ENCODE measurements at regions not wholly inside any gene's neighbourhood (a gene's known extent, or its start where the extent isn't known, plus 50 kb on each side); places are given as distances from the start of the nearest gene placed in this dataset.
"Not testable (repeated sequence)": the region's sequence is repeated elsewhere in the genome, so short reads cannot be mapped to it uniquely, and the experiment has no call there.

DNA sequence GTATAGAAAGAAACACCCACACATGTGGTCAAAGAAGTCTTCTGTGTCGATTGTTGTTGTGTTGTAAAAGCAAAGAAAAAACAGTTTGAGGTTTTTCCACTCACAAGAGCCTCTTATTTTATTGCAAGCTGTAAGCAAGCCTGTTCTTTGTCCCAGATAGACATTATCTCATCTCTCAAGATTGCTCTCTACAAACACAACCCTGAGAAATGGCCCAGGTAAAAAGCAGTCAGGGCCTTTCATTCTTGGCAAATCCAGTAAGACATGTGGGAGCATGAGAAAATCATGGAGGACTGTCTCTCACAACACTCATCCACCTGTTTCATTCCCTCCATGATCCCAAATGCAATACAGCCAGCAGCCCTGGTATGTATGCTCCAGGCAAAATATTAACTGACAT, 286.6 kb upstream of the POU5F2 start:
- FAIRE-seq (no peak), DNase-seq (ENCODE audit: extremely low spot score, insufficient read length, low read depth) (no peak)

DNA sequence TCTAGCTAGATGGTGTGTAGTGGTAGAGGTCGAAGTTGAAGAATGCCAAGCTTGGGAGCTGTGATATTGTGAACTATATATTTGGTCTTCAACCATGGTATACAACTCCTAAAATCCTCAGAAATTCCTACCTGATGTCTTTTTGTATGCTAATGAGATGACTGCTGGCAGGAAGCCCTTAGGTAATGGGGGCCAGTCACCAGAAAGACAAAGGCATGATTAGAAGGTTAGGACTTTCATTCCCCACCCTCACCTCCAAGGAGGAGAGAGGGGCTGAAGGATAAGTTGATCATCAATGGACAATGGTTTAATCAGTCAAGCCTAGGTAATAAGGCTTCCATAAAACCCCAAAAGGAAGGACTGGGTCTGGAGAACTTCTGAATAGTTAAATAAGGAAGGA, 285.7 kb upstream of the POU5F2 start:
- no peak for FAIRE-seq

DNA sequence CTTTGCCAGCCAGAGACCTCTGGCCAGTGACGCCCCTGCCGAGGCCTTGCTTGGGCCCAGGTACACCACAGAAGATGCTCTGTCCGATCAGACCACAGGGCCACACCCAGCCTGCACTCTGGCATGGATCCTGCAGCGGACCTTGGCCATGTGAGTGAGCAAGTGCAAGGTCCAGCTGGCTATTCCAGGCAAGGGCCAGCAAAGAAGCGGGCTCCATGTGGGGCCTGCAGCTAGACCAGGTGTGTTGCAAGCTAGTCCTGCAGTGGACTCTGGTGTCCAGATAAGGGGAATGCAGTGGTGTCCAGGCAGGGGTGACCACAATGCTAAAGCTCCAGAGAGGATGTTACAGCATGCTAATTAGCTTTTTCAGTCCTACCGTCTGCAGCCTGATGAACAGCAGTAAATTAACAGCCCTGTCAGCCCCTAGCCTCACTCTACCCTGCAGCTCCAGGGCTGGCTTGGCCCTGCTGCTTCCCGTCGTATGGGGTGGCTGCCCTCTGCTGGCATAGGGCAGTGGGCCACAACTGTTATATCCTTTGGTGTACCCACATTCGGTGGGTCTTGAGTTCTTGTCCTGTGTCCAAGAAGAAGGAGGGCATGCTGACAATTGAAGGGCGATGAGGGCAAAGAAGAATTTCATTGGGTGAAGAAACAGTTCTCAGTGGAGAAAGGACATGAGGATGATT, 284.5 kb upstream of the POU5F2 start:
- FAIRE-seq (no peak), DNase-seq (ENCODE audit: extremely low spot score, insufficient read length, low read depth) (no peak)

More for the DNA sequence above, 285.7 kb upstream of the POU5F2 start:
- DNase-seq (ENCODE audit: extremely low spot score, insufficient read length, low read depth) = no peak

DNA sequence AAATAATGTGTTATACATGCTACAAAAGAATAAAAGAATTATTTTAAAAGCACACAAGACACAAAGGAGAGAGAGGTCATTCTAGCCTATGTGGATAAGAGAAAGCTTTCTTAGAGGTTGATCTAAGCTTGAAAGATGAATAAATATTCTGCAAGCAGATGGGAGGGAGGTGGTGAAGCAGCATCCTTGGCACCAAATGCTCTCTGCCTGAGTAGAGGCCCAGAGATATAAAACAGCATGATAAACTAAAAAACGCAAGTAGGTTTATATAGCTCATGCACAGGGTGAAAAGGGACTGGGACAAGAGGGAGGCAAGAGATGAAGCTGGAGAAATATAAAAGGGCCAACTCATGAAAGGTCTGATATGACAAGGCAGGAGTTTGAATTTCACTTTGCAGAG, 283.2 kb upstream of the POU5F2 start:
- DNase-seq (ENCODE audit: extremely low spot score, insufficient read length, low read depth) (no peak), FAIRE-seq (no peak)

DNA sequence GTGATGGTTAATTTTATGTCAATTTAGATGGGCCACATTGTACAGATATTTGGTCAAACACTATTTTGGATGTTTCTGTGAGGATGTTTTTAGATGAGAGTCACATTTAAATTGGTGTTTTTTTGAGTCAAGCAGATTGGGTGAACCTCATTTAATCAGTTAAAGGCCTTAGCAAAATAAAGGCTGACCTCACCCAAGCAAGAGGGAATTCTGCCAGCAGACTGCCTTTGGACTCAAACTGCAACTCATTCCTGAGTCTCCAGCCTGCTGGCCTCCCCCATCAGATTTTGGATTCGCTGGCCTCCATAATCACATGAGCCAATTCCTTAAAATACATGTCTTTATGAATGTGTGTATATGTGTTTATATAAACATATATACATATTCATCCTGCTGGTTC, 282.7 kb upstream of the POU5F2 start:
- DNase-seq (ENCODE audit: extremely low spot score, insufficient read length, low read depth) (no peak), FAIRE-seq (no peak)

DNA sequence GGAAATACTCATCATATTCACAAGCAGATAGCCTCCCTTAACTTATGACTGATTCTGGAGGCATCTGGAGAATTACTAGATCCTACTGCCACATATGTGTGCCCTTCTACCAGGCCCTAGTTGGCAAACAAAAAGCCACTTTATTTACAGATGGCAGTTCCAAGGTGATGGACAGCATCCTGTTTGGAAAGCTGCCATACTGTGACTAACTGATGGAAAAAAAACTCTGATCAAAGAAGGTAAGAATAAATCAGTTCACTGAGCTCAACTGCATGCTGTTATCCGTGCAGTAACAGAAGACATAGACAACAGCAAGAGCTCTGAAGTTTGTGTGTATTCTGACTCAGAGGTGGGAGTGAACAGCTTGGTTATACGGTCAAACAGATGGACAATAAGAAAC, 279.8 kb upstream of the POU5F2 start:
- DNase-seq (ENCODE audit: extremely low spot score, insufficient read length, low read depth) = no peak
- no peak for FAIRE-seq

DNA sequence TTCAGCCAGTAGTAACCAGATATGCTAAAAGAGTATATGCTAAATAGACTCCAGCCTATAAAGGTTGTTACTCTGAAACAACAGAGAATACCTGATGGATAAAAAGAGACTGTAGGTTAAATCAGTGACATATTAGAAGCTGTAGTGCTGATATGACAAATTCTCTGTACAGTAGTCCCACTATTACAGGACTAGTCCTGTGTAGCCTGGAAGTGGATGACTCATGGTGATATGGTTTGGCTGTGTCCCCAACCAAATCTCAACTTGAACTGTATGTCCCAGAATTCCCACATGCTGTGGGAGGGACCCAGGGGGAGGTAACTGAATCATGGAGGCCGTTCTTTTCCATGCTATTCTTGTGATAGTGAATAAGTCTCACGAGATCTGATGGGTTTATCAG, 276.2 kb upstream of the POU5F2 start:
- DNase-seq (ENCODE audit: extremely low spot score, insufficient read length, low read depth) (no peak), FAIRE-seq (no peak)

DNA sequence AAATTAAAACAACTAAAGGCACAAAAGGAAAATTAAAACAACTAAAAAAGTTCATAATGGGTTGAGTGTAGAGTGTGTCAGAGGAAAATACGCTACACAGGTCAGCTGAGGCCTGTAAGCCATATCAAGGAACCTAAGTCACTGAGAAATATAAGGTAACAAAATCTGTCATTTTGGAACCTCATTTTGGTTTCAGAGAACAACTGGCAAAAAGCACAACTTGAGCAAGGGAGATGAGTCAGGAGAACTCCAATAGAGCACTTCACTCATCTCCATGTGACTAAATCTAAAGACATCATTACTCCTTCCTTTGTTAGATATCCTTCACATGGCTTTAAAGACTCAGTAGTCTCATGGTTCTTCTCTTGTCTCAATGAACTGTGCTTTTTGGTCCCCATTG, 269.4 kb upstream of the POU5F2 start:
- no peak for DNase-seq (ENCODE audit: extremely low spot score, insufficient read length, low read depth)

DNA sequence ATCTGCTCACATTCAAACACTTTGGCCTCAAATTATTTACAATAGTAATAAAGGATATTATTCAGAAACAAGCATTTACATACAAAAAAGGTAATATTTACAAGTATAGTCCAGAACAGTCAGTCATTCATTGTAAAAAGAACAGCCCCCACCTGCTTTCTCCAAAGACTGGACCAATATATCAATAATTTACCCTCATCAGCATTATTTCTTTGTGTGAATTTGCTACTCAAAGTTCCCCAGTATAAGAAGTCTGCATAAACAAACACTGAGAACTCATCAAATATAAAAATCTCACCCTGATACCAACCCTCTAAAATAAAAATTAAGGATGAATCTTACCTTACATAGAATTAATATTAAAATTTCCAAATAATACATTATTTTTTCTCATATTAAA, 267.8 kb upstream of the POU5F2 start:
- FAIRE-seq = no peak
- DNase-seq (ENCODE audit: extremely low spot score, insufficient read length, low read depth) = no peak

More for the DNA sequence above, 269.4 kb upstream of the POU5F2 start:
- FAIRE-seq = no peak

DNA sequence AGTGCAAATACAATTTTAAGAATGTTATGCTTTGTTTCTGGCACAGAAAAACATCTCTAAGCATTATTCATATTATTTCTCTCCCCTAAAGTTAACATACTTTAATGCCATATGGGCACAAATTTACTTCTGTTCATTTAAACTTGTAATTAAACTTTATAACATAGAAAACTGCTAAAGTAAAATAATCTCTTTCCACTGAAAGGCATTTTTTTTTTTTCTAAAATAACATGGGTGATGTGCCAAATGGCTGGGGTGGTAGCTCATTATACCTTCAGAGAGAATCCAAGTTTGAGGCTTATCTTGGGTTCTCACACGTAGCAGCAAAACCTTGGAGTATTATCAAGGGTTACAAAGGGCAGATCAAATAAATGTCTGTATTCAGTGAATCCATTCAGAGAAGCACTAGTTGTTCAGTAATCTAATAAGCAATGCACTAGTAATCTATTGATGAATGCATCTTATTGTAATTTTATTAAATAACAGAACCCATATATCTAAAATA, 257.6 kb upstream of the POU5F2 start:
- DNase-seq (ENCODE audit: extremely low spot score, insufficient read length, low read depth) (no peak), FAIRE-seq (no peak)

DNA sequence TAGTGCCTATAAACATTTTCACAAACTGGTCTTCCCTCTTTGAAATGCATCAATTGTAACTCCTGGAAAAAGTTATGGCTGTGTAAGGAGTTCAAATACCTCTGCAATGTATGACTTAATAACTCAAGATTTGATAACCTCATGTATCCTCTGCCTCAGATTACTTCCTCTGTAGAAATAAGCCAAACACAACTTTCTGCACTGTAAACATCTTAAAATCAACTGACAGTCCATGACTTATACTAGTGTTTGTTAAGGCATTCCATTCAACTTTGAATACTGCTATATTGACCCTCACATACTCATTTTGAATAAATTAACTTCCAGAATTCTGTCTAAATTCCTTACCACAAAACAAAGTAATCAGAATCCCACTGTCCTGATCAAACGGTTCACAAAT, 256.2 kb upstream of the POU5F2 start:
- DNase-seq (ENCODE audit: extremely low spot score, insufficient read length, low read depth) (no peak), FAIRE-seq (no peak)

DNA sequence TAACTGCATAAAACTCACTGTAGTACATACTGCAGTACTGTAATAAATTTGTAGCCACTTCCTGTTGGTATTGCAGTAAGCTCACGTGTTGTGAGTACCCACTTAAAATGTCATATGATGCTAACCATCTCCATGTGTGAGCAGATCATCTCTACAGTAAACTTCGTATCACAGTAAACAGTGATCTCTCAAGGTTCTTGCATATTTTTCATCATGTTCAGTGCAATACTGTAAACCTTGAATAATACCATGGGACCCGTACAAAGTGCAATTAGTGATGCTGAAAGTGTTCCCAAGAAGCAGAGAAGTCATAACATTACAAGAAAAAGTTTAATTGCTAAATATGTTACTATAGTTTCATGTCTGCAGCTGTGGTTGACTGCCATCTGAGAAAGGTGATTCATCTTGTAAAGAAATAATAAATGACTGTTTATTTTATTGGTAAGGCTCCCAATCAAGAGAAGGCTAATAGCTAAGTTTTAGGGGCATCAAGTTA, 253.8 kb upstream of the POU5F2 start:
- DNase-seq (ENCODE audit: extremely low spot score, insufficient read length, low read depth) (no peak), FAIRE-seq (peak; percentile 24)

DNA sequence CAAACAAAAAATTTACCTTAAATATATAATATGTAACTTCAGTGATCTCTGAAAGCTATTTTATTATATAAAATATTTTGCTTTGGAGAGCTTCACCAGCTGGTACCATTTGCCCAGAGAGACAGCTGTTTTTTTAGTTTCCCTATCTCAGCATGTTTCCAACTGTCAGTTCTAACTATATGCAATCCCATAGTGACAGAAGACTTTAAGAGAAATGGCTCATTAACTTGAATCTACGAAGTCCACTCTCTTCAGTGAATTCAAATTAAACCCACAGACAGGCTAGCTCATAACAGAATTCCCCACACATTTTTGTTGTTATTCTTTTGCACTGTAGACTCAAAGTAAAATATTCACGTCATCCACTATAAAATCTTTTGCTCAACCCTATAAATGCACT, 251.8 kb upstream of the POU5F2 start:
- FAIRE-seq (no peak), DNase-seq (ENCODE audit: extremely low spot score, insufficient read length, low read depth) (no peak)

DNA sequence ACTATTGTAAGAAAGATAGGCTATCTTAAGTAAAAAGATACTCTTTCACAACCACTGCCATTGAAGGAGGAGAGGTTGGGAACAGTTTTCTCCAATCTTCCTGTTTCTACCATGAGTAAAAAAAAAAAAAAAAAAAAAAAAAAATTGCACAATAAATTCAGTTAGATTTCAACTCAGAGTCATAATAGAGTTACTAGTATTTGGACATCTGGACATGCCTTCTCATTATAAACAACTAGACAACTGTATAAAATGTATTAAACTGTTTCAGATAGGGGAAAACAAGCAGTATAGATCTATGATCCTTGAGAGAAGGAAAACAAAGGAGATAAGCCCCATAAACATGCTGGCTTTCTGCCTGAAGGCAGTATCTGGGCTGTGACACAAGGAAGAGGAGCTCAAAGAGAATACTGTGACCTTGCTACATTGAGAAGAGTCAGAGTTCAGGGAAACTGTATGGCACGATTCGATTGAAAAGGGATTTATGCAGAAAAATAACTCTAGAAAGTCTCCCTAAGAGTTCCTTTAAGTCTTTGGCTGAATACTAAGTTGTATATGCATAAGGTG, 249.2 kb upstream of the POU5F2 start:
- DNase-seq (ENCODE audit: extremely low spot score, insufficient read length, low read depth) (no peak), FAIRE-seq (no peak)

DNA sequence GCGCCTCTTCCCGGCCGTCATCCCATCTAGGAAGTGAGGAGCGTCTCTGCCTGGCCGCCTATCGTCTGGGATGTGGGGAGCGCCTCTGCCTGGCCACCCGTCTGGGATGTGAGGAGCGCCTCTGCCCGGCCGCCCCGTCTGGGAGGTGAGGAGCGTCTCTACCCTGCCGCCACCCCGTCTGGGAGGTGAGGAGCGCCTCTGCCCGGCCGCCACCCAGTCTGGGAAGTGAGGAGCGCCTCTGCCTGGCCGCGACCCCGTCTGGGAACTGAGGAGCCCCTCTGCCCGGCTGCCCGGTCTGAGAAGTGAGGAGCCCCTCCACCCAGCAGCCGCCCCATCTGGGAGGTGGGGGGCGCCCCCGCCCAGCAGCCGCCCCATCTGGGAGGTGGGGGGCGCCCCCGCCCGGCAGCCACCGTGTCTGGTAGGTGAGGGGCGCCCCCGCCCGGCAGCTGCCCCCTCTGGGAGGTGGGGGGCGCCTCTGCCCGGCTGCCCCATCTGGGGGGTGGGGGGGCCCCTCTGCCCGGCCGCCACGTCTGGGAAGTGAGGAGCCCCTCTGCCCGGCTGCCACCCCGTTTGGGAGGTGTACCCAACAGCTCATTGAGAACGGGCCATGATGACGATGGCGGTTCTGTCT, 244.7 kb upstream of the POU5F2 start:
- not testable (repeated sequence) for DNase-seq (ENCODE audit: extremely low spot score, insufficient read length, low read depth); FAIRE-seq

DNA sequence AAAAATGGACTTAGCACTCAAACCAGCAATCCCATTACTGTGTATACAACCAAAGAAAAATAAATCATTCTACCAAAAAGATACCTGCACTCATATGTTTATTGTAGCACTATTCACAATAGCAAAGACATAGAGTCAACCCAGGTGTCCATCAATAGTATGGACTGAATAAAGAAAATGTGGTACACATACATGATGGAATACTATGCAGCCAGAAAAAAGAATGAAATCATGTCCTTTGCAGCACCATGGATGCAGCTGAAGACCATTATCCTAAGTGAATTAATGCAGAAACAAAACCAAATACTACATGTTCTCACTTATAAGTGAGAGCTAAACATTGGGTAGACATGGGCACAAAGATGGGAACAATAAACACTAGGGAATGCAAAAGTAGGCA, 236.8 kb upstream of the POU5F2 start:
- FAIRE-seq = no peak
- no peak for DNase-seq (ENCODE audit: extremely low spot score, insufficient read length, low read depth)

DNA sequence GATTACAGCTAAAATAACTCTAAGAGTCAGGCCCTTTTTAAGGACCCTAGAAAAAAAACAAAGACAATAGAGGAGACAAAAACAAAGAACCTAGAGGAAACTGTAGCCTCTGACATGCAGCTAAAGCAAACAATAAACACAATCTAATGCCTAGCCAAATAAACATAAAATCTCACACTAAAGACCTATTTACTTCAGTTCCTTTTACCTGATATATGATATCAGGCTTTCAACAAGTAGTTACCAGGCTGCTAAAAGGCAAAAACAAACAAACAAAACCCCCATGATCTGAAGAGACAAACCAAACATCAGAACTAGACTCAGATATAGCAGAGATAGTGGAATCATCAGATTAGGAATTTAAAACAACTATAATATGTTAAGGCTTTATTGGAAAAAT, 226.5 kb upstream of the POU5F2 start:
- no peak for FAIRE-seq
- DNase-seq (ENCODE audit: extremely low spot score, insufficient read length, low read depth) = no peak

DNA sequence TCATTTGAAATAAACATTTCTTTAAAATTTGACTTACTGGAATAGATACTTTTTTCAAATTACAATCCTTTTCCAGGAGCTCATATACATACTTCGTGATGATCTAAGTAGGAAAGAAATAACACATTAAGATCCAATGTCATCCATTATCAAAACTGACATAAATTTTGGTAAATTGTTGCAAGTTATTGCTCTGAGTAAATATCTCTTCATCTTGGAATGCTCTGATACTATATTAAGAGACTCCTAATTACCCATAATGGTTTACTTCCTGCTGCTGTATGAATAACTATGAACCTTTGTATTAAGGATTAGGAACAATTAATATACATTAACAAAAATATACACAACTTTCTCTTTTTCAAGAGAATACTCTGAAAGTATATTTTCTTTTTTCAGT, 223.0 kb upstream of the POU5F2 start:
- FAIRE-seq (no peak), DNase-seq (ENCODE audit: extremely low spot score, insufficient read length, low read depth) (no peak)

DNA sequence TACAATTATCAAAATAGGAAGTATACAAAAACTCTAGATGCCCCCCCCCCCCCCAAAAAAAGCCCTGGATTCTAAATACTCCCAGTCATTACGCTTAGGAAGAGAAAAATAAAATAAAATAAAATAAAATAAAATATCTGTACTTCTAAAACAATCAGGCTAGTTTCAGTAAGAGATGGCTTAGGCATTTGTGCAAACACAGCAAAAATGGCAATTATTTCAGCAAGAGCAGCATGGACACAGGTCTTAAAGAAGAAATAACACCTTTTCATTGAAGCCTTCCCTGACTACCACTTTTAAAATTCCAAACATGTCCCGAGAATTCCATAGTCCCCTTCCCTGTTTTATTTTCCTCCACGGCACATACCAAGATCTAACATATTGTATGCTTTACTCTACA, 218.6 kb upstream of the POU5F2 start:
- no peak for FAIRE-seq
- no peak for DNase-seq (ENCODE audit: extremely low spot score, insufficient read length, low read depth)

DNA sequence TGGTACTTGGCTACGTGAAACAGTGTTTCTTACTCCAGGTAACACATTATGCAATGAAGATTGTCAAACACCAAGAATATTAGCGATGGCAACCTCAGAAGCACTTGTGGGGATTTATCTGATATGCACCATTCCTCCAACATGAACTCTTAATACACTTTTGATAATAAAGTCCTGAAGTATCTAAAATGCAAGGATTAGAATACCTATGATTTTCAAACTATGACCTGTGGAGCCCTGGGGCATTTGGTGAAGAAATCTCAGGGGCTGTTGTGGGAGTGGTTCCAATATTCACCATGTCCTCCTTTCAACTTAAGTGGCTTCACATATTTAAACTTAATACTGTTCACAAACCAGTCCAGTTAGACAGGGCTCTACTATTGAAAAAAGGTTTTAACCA, 214.6 kb upstream of the POU5F2 start:
- FAIRE-seq (peak; percentile 5), DNase-seq (ENCODE audit: extremely low spot score, insufficient read length, low read depth) (no peak)

DNA sequence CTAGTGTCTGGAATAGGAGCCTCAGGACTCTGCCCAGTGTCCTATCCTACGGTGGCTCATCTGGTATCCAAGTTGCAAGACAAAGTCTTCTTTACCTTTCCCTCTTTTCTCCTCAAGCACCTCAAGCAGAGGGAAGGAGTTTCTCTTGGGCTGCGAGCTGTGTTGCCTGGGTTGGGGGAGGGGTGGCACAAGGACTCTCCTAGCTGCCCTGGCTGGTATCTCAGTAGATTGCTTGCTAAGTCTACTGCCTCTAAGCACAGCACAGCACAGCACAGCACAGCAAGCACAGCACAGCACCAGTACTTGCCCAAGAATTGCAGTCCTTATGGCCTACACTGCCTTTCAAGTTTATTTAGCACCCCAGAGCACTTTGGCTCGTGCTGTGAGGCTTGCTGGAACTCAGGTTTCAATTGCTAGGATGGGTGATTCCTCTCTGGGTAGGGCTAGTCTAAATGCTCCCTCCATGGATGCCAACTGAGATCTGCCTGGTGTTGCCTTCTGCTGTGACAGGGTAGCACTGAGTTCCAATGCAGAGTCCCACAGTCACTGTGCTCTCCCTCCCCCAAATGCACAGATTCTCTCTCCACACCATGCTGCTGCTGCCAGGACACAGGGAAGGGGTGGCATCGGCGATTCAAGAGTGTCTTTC, 213.1 kb upstream of the POU5F2 start:
- FAIRE-seq (no peak), DNase-seq (ENCODE audit: extremely low spot score, insufficient read length, low read depth) (no peak)
